Loucy (cell line): ENCODE measurements at regions not wholly inside any gene's neighbourhood (a gene's known extent, or its start where the extent isn't known, plus 50 kb on each side); places are given as distances from the start of the nearest gene placed in this dataset.

ENCODE experiments used
- H2AFZ ChIP-seq: fragments of 200-600 bp; sonication (generic); 2 replicates; pipeline ENCODE4 v1.6.0; 2016; ENCODE audit warnings: antibody characterized with exemption, mild to moderate bottlenecking, low read length, moderate library complexity
- H3F3A ChIP-seq: fragments of 200-600 bp; 2 replicates; pipeline ENCODE4 v1.6.0; 2016; ENCODE audit warnings: antibody characterized with exemption, low read depth, mild to moderate bottlenecking
- H3K27me3 ChIP-seq: fragments of 200-600 bp; sonication (generic); 2 replicates; pipeline ENCODE4 v1.6.1; 2014; ENCODE audit warnings: low read length, mild to moderate bottlenecking; ENCODE audit not compliant: insufficient read depth, poor library complexity, severe bottlenecking
- H3K36me3 ChIP-seq: fragments of 200-600 bp; sonication (generic); 2 replicates; pipeline ENCODE4 v1.6.1; 2016; ENCODE audit warnings: low read length; ENCODE audit not compliant: insufficient read depth
- H3K4me1 ChIP-seq: fragments of 200-600 bp; sonication (generic); 2 replicates; pipeline ENCODE4 v1.5.1; 2014; ENCODE audit warnings: low read length, mild to moderate bottlenecking; ENCODE audit not compliant: insufficient read depth, poor library complexity, severe bottlenecking
- H3K4me2 ChIP-seq: fragments of 200-600 bp; sonication (generic); 2 replicates; pipeline ENCODE4 v1.6.0; 2014; ENCODE audit warnings: antibody characterized with exemption, low read length, low read depth, mild to moderate bottlenecking; ENCODE audit not compliant: poor library complexity, severe bottlenecking
- H3K4me3 ChIP-seq: fragments of 200-600 bp; sonication (generic); 2 replicates; pipeline ENCODE4 v1.5.1; 2014; ENCODE audit warnings: low read length, mild to moderate bottlenecking, mixed read lengths; ENCODE audit not compliant: poor library complexity, severe bottlenecking
- H3K79me2 ChIP-seq: fragments of 200-600 bp; sonication (generic); 2 replicates; pipeline ENCODE4 v1.6.1; 2014; ENCODE audit warnings: low read length; ENCODE audit not compliant: insufficient read depth
- H3K9ac ChIP-seq: fragments of 200-600 bp; sonication (generic); 2 replicates; pipeline ENCODE4 v1.6.0; 2014; ENCODE audit warnings: mild to moderate bottlenecking, low read depth, low read length, moderate library complexity; ENCODE audit not compliant: poor library complexity, severe bottlenecking
- H3K9me2 ChIP-seq: fragments of 200-600 bp; sonication (generic); replicated peaks from 2 replicates; pipeline ENCODE4 v1.6.1; 2016; ENCODE audit warnings: low read depth, low read length, mixed read lengths
- H3K9me3 ChIP-seq: fragments of 200-600 bp; sonication (generic); 2 replicates; pipeline ENCODE4 v1.6.1; 2014; ENCODE audit warnings: mild to moderate bottlenecking, antibody characterized with exemption, low read length, low read depth; ENCODE audit not compliant: insufficient read depth
- H4K20me1 ChIP-seq: fragments of 200-600 bp; sonication (generic); 2 replicates; pipeline ENCODE4 v1.6.0; 2014; ENCODE audit warnings: antibody characterized with exemption, low read length, mild to moderate bottlenecking; ENCODE audit not compliant: insufficient read depth, poor library complexity, severe bottlenecking
- CTCF ChIP-seq: fragments of 200-600 bp; sonication (generic); conservative IDR thresholded peaks from 2 replicates; pipeline ENCODE4 v1.5.1; 2014; ENCODE audit warnings: mild to moderate bottlenecking, antibody characterized with exemption, low read length
- EZH2phosphoT487 ChIP-seq: fragments of 200-600 bp; IDR thresholded peaks from 2 replicates; pipeline ENCODE4 v1.6.1; 2018; ENCODE audit warnings: antibody characterized with exemption, mild to moderate bottlenecking, moderate library complexity, borderline replicate concordance

- H3K4me2 ChIP-seq: no peak overlapping the region
Observed at GRCh38 chr7:156590212-156590611, 50.4 kb upstream of the RNF32 start.

GRCh38 chr7:156589808-156590207 is 50.8 kb upstream of the RNF32 start:
- H3K27me3 ChIP-seq: no peaks in the 10 kb centered on the region
- no peaks in the 10 kb centered on the region for H3K9me2 ChIP-seq
- TF ChIP-seq EZH2phosphoT487: no peak
- TF ChIP-seq CTCF: no peak
- H3K4me1 ChIP-seq: no peaks in the 10 kb centered on the region
- H3K9me3 ChIP-seq: no peaks in the 10 kb centered on the region; the same call in 1 of the 2 replicates
- H3K9ac ChIP-seq: no peak overlapping the region
- H2AFZ ChIP-seq: no peak overlapping the region
- no peak overlapping the region for H3K4me3 ChIP-seq
- H4K20me1 ChIP-seq: no peaks in the 10 kb centered on the region
- H3F3A ChIP-seq: no peaks in the 10 kb centered on the region
- H3K79me2 ChIP-seq: no peaks in the 10 kb centered on the region
- no peak overlapping the region for H3K4me2 ChIP-seq
- no peaks in the 10 kb centered on the region for H3K36me3 ChIP-seq

More at GRCh38 chr7:156590212-156590611, 50.4 kb upstream of the RNF32 start:
- no peak overlapping the region for H2AFZ ChIP-seq
- no peak overlapping the region for H3K9ac ChIP-seq
- TF ChIP-seq EZH2phosphoT487 (no peak), CTCF (no peak)
- no peaks in the 10 kb centered on the region for H3K9me2 ChIP-seq
- no peak overlapping the region for H3K4me3 ChIP-seq
- H3K36me3 ChIP-seq: no peaks in the 10 kb centered on the region
- H3K9me3 ChIP-seq: no peaks in the 10 kb centered on the region; the same call in 1 of the 2 replicates
- H3K79me2 ChIP-seq: no peaks in the 10 kb centered on the region
- no peaks in the 10 kb centered on the region for H3K4me1 ChIP-seq
- no peaks in the 10 kb centered on the region for H3K27me3 ChIP-seq
- H3F3A ChIP-seq: no peaks in the 10 kb centered on the region
- no peaks in the 10 kb centered on the region for H4K20me1 ChIP-seq

- Histone ChIP-seq H3K9me2 (no peaks in the 10 kb centered on the region), H3K9me3 (no peaks in the 10 kb centered on the region), H4K20me1 (no peaks in the 10 kb centered on the region), H3K27me3 (no peaks in the 10 kb centered on the region), H3K79me2 (no peaks in the 10 kb centered on the region), H2AFZ (no peak overlapping the region), H3K4me3 (no peak overlapping the region), H3K36me3 (no peaks in the 10 kb centered on the region), H3K9ac (no peak overlapping the region), H3K4me2 (no peak overlapping the region), H3K4me1 (no peaks in the 10 kb centered on the region), H3F3A (no peaks in the 10 kb centered on the region)
- TF ChIP-seq CTCF (no peak), EZH2phosphoT487 (no peak)
Observed at GRCh38 chr7:156585926-156586325, 54.6 kb upstream of the RNF32 start.
